ENCODE measurements at regions not wholly inside any gene's neighbourhood (a gene's known extent, or its start where the extent isn't known, plus 50 kb on each side); places are given as distances from the start of the nearest gene placed in this dataset.

GRCh38 chr5:1965925-1966324 lies 83.2 kb upstream of the IRX4 start:
- Histone ChIP-seq H3K79me2 (ENCODE audit: low read length) (no peaks in the 10 kb centered on the region), H3K4me2 (ENCODE audit: low read length) (no peak overlapping the region), H3K9ac (ENCODE audit: low read length) (no peak overlapping the region), H3K4me3 (ENCODE audit: low read length) (no peak overlapping the region), H3K9me3 (ENCODE audit: insufficient read depth, low read length) (no peaks in the 10 kb centered on the region), H4K20me1 (ENCODE audit: insufficient read depth, low read length) (no peaks in the 10 kb centered on the region), H3K4me1 (ENCODE audit: low read length) (no peaks in the 10 kb centered on the region), H3K36me3 (replicated peaks; ENCODE audit: low read depth, low read length) (no peaks in the 10 kb centered on the region), H3K27ac (ENCODE audit: low read length) (no peak overlapping the region), H2AFZ (ENCODE audit: low read depth, low read length) (no peak overlapping the region), H3K27me3 (ENCODE audit: low read depth, low read length) (no peaks in the 10 kb centered on the region)
- TF ChIP-seq EZH2phosphoT487 (IDR thresholded peaks at IDR 0.05; ENCODE audit: low read depth): no peak
- TF ChIP-seq, protein P1, sequence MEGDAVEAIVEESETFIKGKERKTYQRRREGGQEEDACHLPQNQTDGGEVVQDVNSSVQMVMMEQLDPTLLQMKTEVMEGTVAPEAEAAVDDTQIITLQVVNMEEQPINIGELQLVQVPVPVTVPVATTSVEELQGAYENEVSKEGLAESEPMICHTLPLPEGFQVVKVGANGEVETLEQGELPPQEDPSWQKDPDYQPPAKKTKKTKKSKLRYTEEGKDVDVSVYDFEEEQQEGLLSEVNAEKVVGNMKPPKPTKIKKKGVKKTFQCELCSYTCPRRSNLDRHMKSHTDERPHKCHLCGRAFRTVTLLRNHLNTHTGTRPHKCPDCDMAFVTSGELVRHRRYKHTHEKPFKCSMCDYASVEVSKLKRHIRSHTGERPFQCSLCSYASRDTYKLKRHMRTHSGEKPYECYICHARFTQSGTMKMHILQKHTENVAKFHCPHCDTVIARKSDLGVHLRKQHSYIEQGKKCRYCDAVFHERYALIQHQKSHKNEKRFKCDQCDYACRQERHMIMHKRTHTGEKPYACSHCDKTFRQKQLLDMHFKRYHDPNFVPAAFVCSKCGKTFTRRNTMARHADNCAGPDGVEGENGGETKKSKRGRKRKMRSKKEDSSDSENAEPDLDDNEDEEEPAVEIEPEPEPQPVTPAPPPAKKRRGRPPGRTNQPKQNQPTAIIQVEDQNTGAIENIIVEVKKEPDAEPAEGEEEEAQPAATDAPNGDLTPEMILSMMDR (IDR thresholded peaks at IDR 0.05; ENCODE audit: low read depth, low read length): no peak

DNA sequence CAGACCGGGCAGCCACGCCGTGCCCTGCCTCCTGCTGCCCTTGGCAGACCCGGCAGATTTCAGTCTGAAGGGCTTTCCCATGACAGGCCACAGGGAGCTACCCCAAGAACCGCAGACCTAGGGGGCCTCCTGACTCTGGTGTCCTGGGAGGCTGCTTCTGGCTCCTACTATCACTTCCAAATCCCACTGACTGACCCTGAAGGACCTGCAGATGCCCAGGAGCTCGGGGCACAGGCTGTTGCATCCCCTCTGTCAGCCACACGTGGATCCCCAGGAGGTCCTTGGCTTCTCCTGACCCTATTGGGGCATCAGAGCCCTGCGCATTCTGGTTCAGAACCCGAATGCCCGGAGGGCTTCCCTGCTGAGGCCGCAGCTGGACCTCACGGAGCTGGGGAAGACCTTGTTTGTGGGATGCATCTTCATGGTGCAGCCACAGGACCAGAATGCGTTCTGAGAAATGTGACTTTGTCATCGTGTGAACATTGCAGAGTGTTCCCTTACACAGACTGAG lies 81.3 kb upstream of the IRX4 start:
- TF ChIP-seq, protein P1 (IDR thresholded peaks at IDR 0.05; ENCODE audit: low read depth, low read length): no peak
- TF ChIP-seq EZH2phosphoT487 (IDR thresholded peaks at IDR 0.05; ENCODE audit: low read depth): no peak
- H2AFZ ChIP-seq (ENCODE audit: low read depth, low read length): no peak overlapping the region
- no peaks in the 10 kb centered on the region for H4K20me1 ChIP-seq (ENCODE audit: insufficient read depth, low read length)
- no peaks in the 10 kb centered on the region for H3K4me1 ChIP-seq (ENCODE audit: low read length)
- no peak overlapping the region for H3K27ac ChIP-seq (ENCODE audit: low read length)
- H3K9me3 ChIP-seq (ENCODE audit: insufficient read depth, low read length): no peaks in the 10 kb centered on the region
- H3K4me2 ChIP-seq (ENCODE audit: low read length): no peak overlapping the region
- H3K79me2 ChIP-seq (ENCODE audit: low read length): no peaks in the 10 kb centered on the region
- no peak overlapping the region for H3K9ac ChIP-seq (ENCODE audit: low read length)
- H3K36me3 ChIP-seq (replicated peaks; ENCODE audit: low read depth, low read length): no peaks in the 10 kb centered on the region
- no peak overlapping the region for H3K4me3 ChIP-seq (ENCODE audit: low read length)
- no peaks in the 10 kb centered on the region for H3K27me3 ChIP-seq (ENCODE audit: low read depth, low read length)

DNA sequence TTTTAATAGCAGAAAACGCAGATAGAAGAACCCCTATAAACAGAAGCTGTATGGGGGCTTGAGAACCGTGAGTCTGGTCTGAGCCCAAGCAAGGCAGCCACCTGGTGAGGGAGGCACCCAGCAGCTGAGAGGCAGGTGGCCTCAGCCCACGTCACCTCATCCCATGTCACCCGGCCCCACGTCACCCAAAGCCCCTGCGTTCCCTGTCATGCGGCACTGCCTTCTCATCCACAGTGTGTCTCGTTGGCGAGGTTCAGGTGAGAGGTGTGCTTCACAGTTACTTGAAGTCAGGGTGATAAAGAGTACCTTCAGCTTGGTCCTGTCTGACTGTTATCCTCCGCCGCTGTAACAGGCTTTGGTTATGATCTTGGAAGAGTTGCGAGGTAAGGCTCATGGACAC lies 80.6 kb upstream of the IRX4 start:
- H3K36me3 ChIP-seq (replicated peaks; ENCODE audit: low read depth, low read length): no peaks in the 10 kb centered on the region
- H3K4me2 ChIP-seq (ENCODE audit: low read length): no peak overlapping the region
- H3K27me3 ChIP-seq (ENCODE audit: low read depth, low read length): no peaks in the 10 kb centered on the region
- H3K4me1 ChIP-seq (ENCODE audit: low read length): no peaks in the 10 kb centered on the region
- no peak overlapping the region for H3K9ac ChIP-seq (ENCODE audit: low read length)
- no peaks in the 10 kb centered on the region for H4K20me1 ChIP-seq (ENCODE audit: insufficient read depth, low read length)
- no peak overlapping the region for H3K27ac ChIP-seq (ENCODE audit: low read length)
- no peak for TF ChIP-seq EZH2phosphoT487 (IDR thresholded peaks at IDR 0.05; ENCODE audit: low read depth)
- TF ChIP-seq, protein P1 (IDR thresholded peaks at IDR 0.05; ENCODE audit: low read depth, low read length): no peak
- H3K4me3 ChIP-seq (ENCODE audit: low read length): no peak overlapping the region
- H3K79me2 ChIP-seq (ENCODE audit: low read length): no peaks in the 10 kb centered on the region
- H3K9me3 ChIP-seq (ENCODE audit: insufficient read depth, low read length): no peaks in the 10 kb centered on the region
- H2AFZ ChIP-seq (ENCODE audit: low read depth, low read length): no peak overlapping the region

GRCh38 chr5:1962619-1963355 lies 80.1 kb upstream of the IRX4 start:
- no peak overlapping the region for H3K27ac ChIP-seq (ENCODE audit: low read length)
- H4K20me1 ChIP-seq (ENCODE audit: insufficient read depth, low read length): no peaks in the 10 kb centered on the region
- H3K4me2 ChIP-seq (ENCODE audit: low read length): no peak overlapping the region
- H3K9ac ChIP-seq (ENCODE audit: low read length): no peak overlapping the region
- H3K4me3 ChIP-seq (ENCODE audit: low read length): no peak overlapping the region
- no peak overlapping the region for H2AFZ ChIP-seq (ENCODE audit: low read depth, low read length)
- H3K36me3 ChIP-seq (replicated peaks; ENCODE audit: low read depth, low read length): no peaks in the 10 kb centered on the region
- no peak for TF ChIP-seq EZH2phosphoT487 (IDR thresholded peaks at IDR 0.05; ENCODE audit: low read depth)
- TF ChIP-seq, protein P1 (IDR thresholded peaks at IDR 0.05; ENCODE audit: low read depth, low read length): no peak
- H3K4me1 ChIP-seq (ENCODE audit: low read length): no peaks in the 10 kb centered on the region
- H3K27me3 ChIP-seq (ENCODE audit: low read depth, low read length): no peaks in the 10 kb centered on the region
- no peaks in the 10 kb centered on the region for H3K79me2 ChIP-seq (ENCODE audit: low read length)
- H3K9me3 ChIP-seq (ENCODE audit: insufficient read depth, low read length): no peaks in the 10 kb centered on the region

Measured in OCI-LY3 (cell line).